C4-2B (cell line): ENCODE measurements at regions not wholly inside any gene's neighbourhood (a gene's known extent, or its start where the extent isn't known, plus 50 kb on each side); places are given as distances from the start of the nearest gene placed in this dataset.

Source experiments
- H3K27ac ChIP-seq: fragments of 450-650 bp; 2 replicates; pipeline ENCODE4 v1.5.1; 2017
- CTCF ChIP-seq: fragments of 450-650 bp; conservative IDR thresholded peaks from 2 replicates; pipeline ENCODE4 v1.5.1; 2017; ENCODE audit warnings: mild to moderate bottlenecking
- ZFX ChIP-seq: fragments of 450-650 bp; IDR thresholded peaks from 2 replicates; pipeline ENCODE4 v1.6.1; 2017

GRCh38 chr11:45092404-45092785 lies 54.0 kb upstream of the PRDM11 start:
- no peak overlapping the region for H3K27ac ChIP-seq
- TF ChIP-seq CTCF, result no peak
- TF ChIP-seq ZFX, result no peak

GRCh38 chr11:45092901-45093760 lies 53.3 kb upstream of the PRDM11 start:
- H3K27ac ChIP-seq, result no peak overlapping the region
- TF ChIP-seq ZFX (no peak), CTCF (no peak)

GRCh38 chr11:45093761-45094455 lies 52.5 kb upstream of the PRDM11 start:
- H3K27ac ChIP-seq, result no peak overlapping the region
- TF ChIP-seq CTCF (no peak), ZFX (no peak)

GRCh38 chr11:45094958-45095690 lies 51.3 kb upstream of the PRDM11 start:
- no peak overlapping the region for H3K27ac ChIP-seq
- TF ChIP-seq CTCF, result no peak
- no peak for TF ChIP-seq ZFX

- no peak for TF ChIP-seq CTCF
- no peak for TF ChIP-seq ZFX
- H3K27ac ChIP-seq, result no peak overlapping the region
Observed at GRCh38 chr11:45095691-45096010, 50.8 kb upstream of the PRDM11 start.

- no peak overlapping the region for H3K27ac ChIP-seq
- TF ChIP-seq ZFX, result no peak
- TF ChIP-seq CTCF, result no peak
Observed at GRCh38 chr11:45096636-45097035, 49.8 kb upstream of the PRDM11 start.
